D721Med (cell line): ENCODE measurements at regions not wholly inside any gene's neighbourhood (a gene's known extent, or its start where the extent isn't known, plus 50 kb on each side); places are given as distances from the start of the nearest gene placed in this dataset.

Experiments
- DNase-seq: peaks from one replicate; pipeline ENCODE4 v3.0.0; 2011; ENCODE audit warnings: low spot score; ENCODE audit not compliant: insufficient read length
- FAIRE-seq: peaks from 2 replicates; lab custom pipeline; 2011; peaks lifted over from hg19 to GRCh38; lab: Jason Lieb, UNC
- CTCF ChIP-seq: IDR thresholded peaks from 2 replicates; pipeline ENCODE4 v1.5.1; 2012; ENCODE audit warnings: mild to moderate bottlenecking, control low read depth; ENCODE audit not compliant: insufficient read depth; ENCODE audit errors: missing control alignments

GRCh38 chr21:35566874-35567273 is 493.5 kb downstream of the SETD4 start:
- no peak for FAIRE-seq
- TF ChIP-seq CTCF: no peak
- no peak for DNase-seq

- DNase-seq: no peak
- no peak for FAIRE-seq
- no peak for TF ChIP-seq CTCF
Measured at GRCh38 chr21:35565204-35565611, 495.1 kb downstream of the SETD4 start.

- FAIRE-seq (no peak), DNase-seq (no peak)
- no peak for TF ChIP-seq CTCF
Measured at GRCh38 chr21:35563885-35564451, 496.4 kb downstream of the SETD4 start.

GRCh38 chr21:35562876-35563275 is 497.4 kb downstream of the SETD4 start:
- DNase-seq (no peak), FAIRE-seq (no peak)
- TF ChIP-seq CTCF: no peak

- no peak for DNase-seq
- no peak for FAIRE-seq
- TF ChIP-seq CTCF: no peak
Measured at GRCh38 chr21:35561116-35561515, 499.2 kb downstream of the SETD4 start.

- FAIRE-seq (no peak), DNase-seq (no peak)
- no peak for TF ChIP-seq CTCF
Measured at GRCh38 chr21:35559829-35560225, 500.5 kb downstream of the SETD4 start.

- DNase-seq: no peak
- FAIRE-seq: no peak
- no peak for TF ChIP-seq CTCF
Measured at GRCh38 chr21:35559128-35559828, 501.0 kb downstream of the SETD4 start.
